Cerebellar nuclear complex (tissue), 1 donor: ENCODE measurements at regions not wholly inside any gene's neighbourhood (a gene's known extent, or its start where the extent isn't known, plus 50 kb on each side); places are given as distances from the start of the nearest gene placed in this dataset.
A peak's percentile ranks its signal among the peaks of the same experiment; 100 is the strongest.

Source experiments
- DNase-seq, 2 experiments: peaks; one replicate each; lab custom pipeline; 2025; lab: John Stamatoyannopoulos, UW

GRCh38 chr1:57800376-57800775, 376.5 kb upstream of the DAB1 start:
- DNase-seq, result no peak

- DNase-seq, result no peak
Measured at GRCh38 chr1:57799490-57800115, 375.7 kb upstream of the DAB1 start.

- DNase-seq, result no peak
Measured at GRCh38 chr1:57798543-57798942, 374.7 kb upstream of the DAB1 start.

GRCh38 chr1:57797084-57797483, 373.2 kb upstream of the DAB1 start:
- DNase-seq, result no peak

- DNase-seq, result no peak
Measured at GRCh38 chr1:57796616-57797015, 372.8 kb upstream of the DAB1 start.

GRCh38 chr1:57795886-57796285, 372.0 kb upstream of the DAB1 start:
- no peak for DNase-seq

GRCh38 chr1:57794078-57794477, 370.2 kb upstream of the DAB1 start:
- DNase-seq, result no peak

- DNase-seq, result no peak
Measured at GRCh38 chr1:57791497-57791896, 367.6 kb upstream of the DAB1 start.

GRCh38 chr1:57789936-57790335, 366.1 kb upstream of the DAB1 start:
- DNase-seq, result no peak

- no peak for DNase-seq
Measured at GRCh38 chr1:57788313-57788712, 364.5 kb upstream of the DAB1 start.

- DNase-seq, result no peak
Measured at GRCh38 chr1:57784356-57784755, 360.5 kb upstream of the DAB1 start.

- DNase-seq, result no peak
Measured at GRCh38 chr1:57782357-57782756, 358.5 kb upstream of the DAB1 start.

GRCh38 chr1:57772580-57773195, 348.8 kb upstream of the DAB1 start:
- no peak for DNase-seq

GRCh38 chr1:57770772-57771171, 346.9 kb upstream of the DAB1 start:
- no peak for DNase-seq

GRCh38 chr1:57770236-57770635, 346.4 kb upstream of the DAB1 start:
- DNase-seq, result no peak

- peak; percentile 22 to 56 for DNase-seq
Measured at GRCh38 chr1:57761628-57762027, 337.8 kb upstream of the DAB1 start.

- DNase-seq, result no peak
Measured at GRCh38 chr1:57752843-57753242, 329.0 kb upstream of the DAB1 start.

- no peak for DNase-seq
Measured at GRCh38 chr1:57748719-57749118, 324.9 kb upstream of the DAB1 start.

GRCh38 chr1:57747818-57748217, 324.0 kb upstream of the DAB1 start:
- DNase-seq, result no peak

GRCh38 chr1:57741521-57741920, 317.7 kb upstream of the DAB1 start:
- DNase-seq, result no peak

GRCh38 chr1:57736940-57737339, 313.1 kb upstream of the DAB1 start:
- no peak for DNase-seq

GRCh38 chr1:57729181-57729580, 305.3 kb upstream of the DAB1 start:
- no peak for DNase-seq

GRCh38 chr1:57727121-57727520, 303.3 kb upstream of the DAB1 start:
- DNase-seq, result no peak

- DNase-seq, result no peak
Measured at GRCh38 chr1:57725318-57725717, 301.5 kb upstream of the DAB1 start.
